ENCODE measurements at regions not wholly inside any gene's neighbourhood (a gene's known extent, or its start where the extent isn't known, plus 50 kb on each side); places are given as distances from the start of the nearest gene placed in this dataset.

DNA sequence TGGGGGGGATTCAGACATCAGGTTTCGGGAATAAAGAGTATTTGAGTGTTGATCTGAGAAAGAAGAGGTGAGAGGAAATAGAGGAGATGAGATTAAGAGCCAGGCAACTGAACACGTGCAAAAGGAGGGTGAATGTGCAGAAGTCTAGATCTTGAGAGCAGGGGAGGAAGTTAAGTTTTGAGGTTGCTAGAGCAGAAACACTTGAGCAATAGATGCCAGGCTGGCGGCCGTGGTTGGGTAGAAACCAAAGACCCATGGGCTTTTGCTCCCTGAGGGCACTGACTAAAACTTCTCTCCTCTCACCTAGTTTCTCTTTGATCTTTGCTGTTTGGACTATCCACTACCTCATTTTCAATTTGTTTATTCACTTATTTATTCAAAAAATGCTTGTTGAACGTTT is 116.0 kb downstream of the CDC42EP3 start:
- TF ChIP-seq, protein P1, sequence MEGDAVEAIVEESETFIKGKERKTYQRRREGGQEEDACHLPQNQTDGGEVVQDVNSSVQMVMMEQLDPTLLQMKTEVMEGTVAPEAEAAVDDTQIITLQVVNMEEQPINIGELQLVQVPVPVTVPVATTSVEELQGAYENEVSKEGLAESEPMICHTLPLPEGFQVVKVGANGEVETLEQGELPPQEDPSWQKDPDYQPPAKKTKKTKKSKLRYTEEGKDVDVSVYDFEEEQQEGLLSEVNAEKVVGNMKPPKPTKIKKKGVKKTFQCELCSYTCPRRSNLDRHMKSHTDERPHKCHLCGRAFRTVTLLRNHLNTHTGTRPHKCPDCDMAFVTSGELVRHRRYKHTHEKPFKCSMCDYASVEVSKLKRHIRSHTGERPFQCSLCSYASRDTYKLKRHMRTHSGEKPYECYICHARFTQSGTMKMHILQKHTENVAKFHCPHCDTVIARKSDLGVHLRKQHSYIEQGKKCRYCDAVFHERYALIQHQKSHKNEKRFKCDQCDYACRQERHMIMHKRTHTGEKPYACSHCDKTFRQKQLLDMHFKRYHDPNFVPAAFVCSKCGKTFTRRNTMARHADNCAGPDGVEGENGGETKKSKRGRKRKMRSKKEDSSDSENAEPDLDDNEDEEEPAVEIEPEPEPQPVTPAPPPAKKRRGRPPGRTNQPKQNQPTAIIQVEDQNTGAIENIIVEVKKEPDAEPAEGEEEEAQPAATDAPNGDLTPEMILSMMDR (IDR thresholded peaks at IDR 0.05) = no peak
- no peak for TF ChIP-seq POLR2A (IDR thresholded peaks at IDR 0.05)
